ENCODE measurements at regions not wholly inside any gene's neighbourhood (a gene's known extent, or its start where the extent isn't known, plus 50 kb on each side); places are given as distances from the start of the nearest gene placed in this dataset.

DNA sequence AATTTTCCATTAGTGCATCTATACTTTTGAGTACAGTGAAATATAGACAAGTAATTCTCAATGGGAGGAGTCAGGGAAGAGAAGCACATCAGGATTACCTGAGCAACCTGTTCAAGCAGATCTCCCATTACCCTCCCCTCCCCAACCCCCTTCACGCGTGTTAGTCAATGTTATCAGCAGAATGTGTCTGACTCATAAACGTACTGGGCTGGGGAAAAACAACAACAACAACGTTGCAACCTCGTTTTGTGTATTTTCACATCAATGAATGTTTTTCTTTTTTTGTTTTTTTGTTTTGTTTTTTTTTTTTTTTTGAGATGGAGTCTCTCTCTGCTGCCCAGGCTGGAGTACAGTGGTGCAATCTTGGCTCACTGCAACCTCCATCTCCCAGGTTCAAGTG lies 287.0 kb upstream of the STXBP5 start:
- TF ChIP-seq FOXK2 (IDR thresholded peaks at IDR 0.05) = no peak
- no peak for TF ChIP-seq SUZ12 (IDR thresholded peaks at IDR 0.05)
- TF ChIP-seq, protein P1, sequence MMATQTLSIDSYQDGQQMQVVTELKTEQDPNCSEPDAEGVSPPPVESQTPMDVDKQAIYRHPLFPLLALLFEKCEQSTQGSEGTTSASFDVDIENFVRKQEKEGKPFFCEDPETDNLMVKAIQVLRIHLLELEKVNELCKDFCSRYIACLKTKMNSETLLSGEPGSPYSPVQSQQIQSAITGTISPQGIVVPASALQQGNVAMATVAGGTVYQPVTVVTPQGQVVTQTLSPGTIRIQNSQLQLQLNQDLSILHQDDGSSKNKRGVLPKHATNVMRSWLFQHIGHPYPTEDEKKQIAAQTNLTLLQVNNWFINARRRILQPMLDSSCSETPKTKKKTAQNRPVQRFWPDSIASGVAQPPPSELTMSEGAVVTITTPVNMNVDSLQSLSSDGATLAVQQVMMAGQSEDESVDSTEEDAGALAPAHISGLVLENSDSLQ (IDR thresholded peaks at IDR 0.05) = no peak
- TF ChIP-seq LEF1 (IDR thresholded peaks at IDR 0.05; ENCODE audit: borderline replicate concordance) = no peak
- TF ChIP-seq SP1 (IDR thresholded peaks at IDR 0.05) = no peak
- TF ChIP-seq ZNF384 (IDR thresholded peaks at IDR 0.05) = no peak
- TF ChIP-seq TARDBP (IDR thresholded peaks at IDR 0.05) = no peak
- no peak for TF ChIP-seq BHLHE40 (IDR thresholded peaks at IDR 0.05; ENCODE audit: borderline replicate concordance)
- TF ChIP-seq FOXM1 (IDR thresholded peaks at IDR 0.05; ENCODE audit: borderline replicate concordance) = no peak
- no peak for TF ChIP-seq HDGF (IDR thresholded peaks at IDR 0.05; ENCODE audit: borderline replicate concordance)
- no peak for TF ChIP-seq ELF4 (IDR thresholded peaks at IDR 0.05)
- TF ChIP-seq NFRKB (IDR thresholded peaks at IDR 0.05) = no peak
- TF ChIP-seq FOXA1 (IDR thresholded peaks at IDR 0.05) = no peak
- no peak for TF ChIP-seq L3MBTL2 (conservative IDR thresholded peaks at IDR 0.05)
- no peak for TF ChIP-seq CTBP1 (IDR thresholded peaks at IDR 0.05; ENCODE audit: borderline replicate concordance)
- TF ChIP-seq ARNT (IDR thresholded peaks at IDR 0.05) = no peak
- DNase-seq (ENCODE audit: extremely low spot score) = no peak
- ChIA-PET CTCF (no interaction called here), POLR2A (no interaction called here)

DNA sequence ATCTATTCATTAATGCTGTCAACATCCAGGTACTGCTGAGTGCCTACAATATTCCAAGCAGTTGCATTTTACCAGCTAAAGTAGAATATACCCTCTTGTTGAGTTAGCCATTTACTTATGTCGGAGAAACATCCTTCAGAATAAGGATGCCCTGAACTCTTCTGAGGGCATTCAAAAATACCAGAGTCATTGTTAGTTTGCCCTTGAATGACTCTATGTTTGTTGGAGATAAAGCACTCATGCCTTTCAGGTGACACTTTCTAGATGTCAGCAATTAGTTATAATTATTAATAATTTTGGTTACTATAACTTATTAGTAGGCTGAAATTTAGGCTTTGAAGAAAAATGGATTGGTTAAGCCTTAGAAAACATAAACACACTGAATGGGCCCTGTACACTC lies 286.2 kb upstream of the STXBP5 start:
- ChIA-PET CTCF (no interaction called here), POLR2A (no interaction called here)
- TF ChIP-seq L3MBTL2 (conservative IDR thresholded peaks at IDR 0.05) = no peak
- TF ChIP-seq ZNF384 (IDR thresholded peaks at IDR 0.05) = no peak
- TF ChIP-seq CTBP1 (IDR thresholded peaks at IDR 0.05; ENCODE audit: borderline replicate concordance) = no peak
- no peak for TF ChIP-seq SP1 (IDR thresholded peaks at IDR 0.05)
- TF ChIP-seq ARNT (IDR thresholded peaks at IDR 0.05) = no peak
- no peak for TF ChIP-seq ELF4 (IDR thresholded peaks at IDR 0.05)
- TF ChIP-seq, protein P1 (IDR thresholded peaks at IDR 0.05) = no peak
- no peak for TF ChIP-seq FOXK2 (IDR thresholded peaks at IDR 0.05)
- no peak for TF ChIP-seq FOXA1 (IDR thresholded peaks at IDR 0.05)
- no peak for TF ChIP-seq LEF1 (IDR thresholded peaks at IDR 0.05; ENCODE audit: borderline replicate concordance)
- no peak for TF ChIP-seq SUZ12 (IDR thresholded peaks at IDR 0.05)
- no peak for TF ChIP-seq TARDBP (IDR thresholded peaks at IDR 0.05)
- no peak for TF ChIP-seq BHLHE40 (IDR thresholded peaks at IDR 0.05; ENCODE audit: borderline replicate concordance)
- TF ChIP-seq HDGF (IDR thresholded peaks at IDR 0.05; ENCODE audit: borderline replicate concordance) = no peak
- no peak for TF ChIP-seq FOXM1 (IDR thresholded peaks at IDR 0.05; ENCODE audit: borderline replicate concordance)
- TF ChIP-seq NFRKB (IDR thresholded peaks at IDR 0.05) = no peak
- no peak for DNase-seq (ENCODE audit: extremely low spot score)

DNA sequence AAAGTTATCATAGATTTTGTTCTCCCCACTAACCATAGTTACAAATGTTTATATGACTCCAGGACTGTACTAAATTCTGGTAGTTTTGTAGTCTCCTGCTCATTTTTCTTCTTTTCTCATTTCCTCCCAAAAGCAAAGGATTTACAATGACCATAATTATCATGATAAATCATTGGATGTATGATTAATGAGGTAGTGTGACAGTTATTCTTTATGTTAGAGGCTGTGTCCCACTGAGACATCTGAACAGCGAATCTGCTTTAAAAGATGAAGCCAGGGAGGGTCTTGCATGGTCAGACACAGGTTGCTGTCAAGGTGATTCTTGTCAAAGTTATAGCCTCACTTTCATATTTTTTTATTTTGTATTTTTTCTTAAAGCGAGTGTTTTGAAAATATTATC lies 285.2 kb upstream of the STXBP5 start:
- ChIA-PET POLR2A (no interaction called here), CTCF (no interaction called here)
- TF ChIP-seq L3MBTL2 (conservative IDR thresholded peaks at IDR 0.05) (no peak), LEF1 (IDR thresholded peaks at IDR 0.05; ENCODE audit: borderline replicate concordance) (no peak)
- TF ChIP-seq, protein P1 (IDR thresholded peaks at IDR 0.05) = 0 out of 2 replicates have a peak, but pooled peaks have one; percentile 6
- DNase-seq (ENCODE audit: extremely low spot score) = no peak

DNA sequence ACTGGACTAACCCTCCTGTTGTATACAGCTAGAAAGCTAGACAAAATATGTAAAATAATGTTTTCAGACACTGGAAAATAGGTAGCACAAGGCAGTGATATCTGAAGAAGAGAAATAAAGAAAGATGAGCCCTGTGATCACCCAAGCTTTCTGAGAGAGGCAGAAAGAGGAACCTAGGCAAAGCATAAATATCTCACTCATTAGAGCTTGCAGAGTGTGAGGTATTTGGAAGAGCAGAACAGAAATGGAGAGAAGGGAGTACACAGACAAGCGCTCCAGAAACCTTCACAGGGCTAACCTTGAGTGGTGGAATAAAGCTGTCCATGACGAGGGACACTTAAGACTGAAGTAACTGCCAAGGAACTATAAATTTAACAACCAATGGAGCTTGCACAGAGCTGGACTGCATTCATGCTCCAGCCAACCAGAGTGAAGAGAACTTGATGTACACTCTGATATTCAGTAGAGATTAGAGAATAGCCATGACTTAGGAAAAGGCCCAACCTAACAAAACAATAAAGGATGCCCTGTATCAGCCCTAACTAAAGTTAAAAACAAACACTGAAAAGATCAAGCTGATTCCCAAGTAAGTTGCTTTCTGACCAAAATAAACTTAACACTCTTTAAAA lies 280.9 kb upstream of the STXBP5 start:
- TF ChIP-seq NFRKB (IDR thresholded peaks at IDR 0.05) = no peak
- no peak for TF ChIP-seq ZNF384 (IDR thresholded peaks at IDR 0.05)
- TF ChIP-seq TARDBP (IDR thresholded peaks at IDR 0.05) = no peak
- TF ChIP-seq SUZ12 (IDR thresholded peaks at IDR 0.05) = no peak
- no peak for TF ChIP-seq ARNT (IDR thresholded peaks at IDR 0.05)
- TF ChIP-seq BHLHE40 (IDR thresholded peaks at IDR 0.05; ENCODE audit: borderline replicate concordance) = no peak
- no peak for TF ChIP-seq HDGF (IDR thresholded peaks at IDR 0.05; ENCODE audit: borderline replicate concordance)
- TF ChIP-seq SP1 (IDR thresholded peaks at IDR 0.05) = no peak
- no peak for TF ChIP-seq L3MBTL2 (conservative IDR thresholded peaks at IDR 0.05)
- no peak for TF ChIP-seq FOXA1 (IDR thresholded peaks at IDR 0.05)
- no peak for TF ChIP-seq LEF1 (IDR thresholded peaks at IDR 0.05; ENCODE audit: borderline replicate concordance)
- ChIA-PET CTCF (no interaction called here), POLR2A (no interaction called here)
- DNase-seq (ENCODE audit: extremely low spot score) = no peak

DNA sequence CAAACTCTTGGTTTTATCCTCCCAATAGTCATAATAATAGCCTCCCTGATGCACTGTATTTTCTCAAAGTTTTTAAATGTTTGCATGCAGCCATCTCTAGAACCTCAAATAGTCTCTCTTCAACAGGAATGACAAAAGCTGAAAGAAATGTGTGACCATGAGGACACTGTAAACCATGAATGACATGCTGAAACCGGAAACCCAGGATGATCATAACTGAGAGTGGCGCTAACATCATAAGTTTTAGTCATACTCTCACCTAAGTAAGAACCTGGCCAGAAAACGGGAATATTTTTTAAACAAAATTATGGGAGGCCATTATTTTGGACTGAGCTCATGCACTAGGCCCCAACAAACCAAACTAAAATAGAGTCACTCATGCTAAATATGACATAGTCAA lies 278.4 kb upstream of the STXBP5 start:
- ChIA-PET POLR2A (interaction anchor here (0.7 kb wide), 1 partner anchor 12 kb away, joined by 3 read pairs; no protein-coding TSS in a partner anchor), CTCF (no interaction called here)
- TF ChIP-seq TARDBP (IDR thresholded peaks at IDR 0.05) (no peak), HDGF (IDR thresholded peaks at IDR 0.05; ENCODE audit: borderline replicate concordance) (no peak), NFRKB (IDR thresholded peaks at IDR 0.05) (no peak), CTBP1 (IDR thresholded peaks at IDR 0.05; ENCODE audit: borderline replicate concordance) (no peak), FOXA1 (IDR thresholded peaks at IDR 0.05) (no peak), ARNT (IDR thresholded peaks at IDR 0.05) (no peak), L3MBTL2 (conservative IDR thresholded peaks at IDR 0.05) (no peak), BHLHE40 (IDR thresholded peaks at IDR 0.05; ENCODE audit: borderline replicate concordance) (no peak), ELF4 (IDR thresholded peaks at IDR 0.05) (no peak), SUZ12 (IDR thresholded peaks at IDR 0.05) (no peak), ZNF384 (IDR thresholded peaks at IDR 0.05) (no peak), SP1 (IDR thresholded peaks at IDR 0.05) (no peak), FOXM1 (IDR thresholded peaks at IDR 0.05; ENCODE audit: borderline replicate concordance) (no peak)
- TF ChIP-seq, protein P1 (IDR thresholded peaks at IDR 0.05) = no peak
- no peak for DNase-seq (ENCODE audit: extremely low spot score)

All from HEK293T (cell line).